Stimulated activated CD8-positive, alpha-beta memory T cell treated with anti-CD3 and anti-CD28 coated beads, Interleukin-4, amount 100 ng/mL, for 48 hours (primary cell): ENCODE measurements at regions not wholly inside any gene's neighbourhood (a gene's known extent, or its start where the extent isn't known, plus 50 kb on each side); places are given as distances from the start of the nearest gene placed in this dataset.

Source experiments
- DNase-seq: peaks from one replicate; pipeline ENCODE4 v3.0.0-alpha.2; 2020

GRCh38 chr2:8424997-8425900 is 256.6 kb upstream of the ID2 start:
- DNase-seq, result peak; percentile 41

DNA sequence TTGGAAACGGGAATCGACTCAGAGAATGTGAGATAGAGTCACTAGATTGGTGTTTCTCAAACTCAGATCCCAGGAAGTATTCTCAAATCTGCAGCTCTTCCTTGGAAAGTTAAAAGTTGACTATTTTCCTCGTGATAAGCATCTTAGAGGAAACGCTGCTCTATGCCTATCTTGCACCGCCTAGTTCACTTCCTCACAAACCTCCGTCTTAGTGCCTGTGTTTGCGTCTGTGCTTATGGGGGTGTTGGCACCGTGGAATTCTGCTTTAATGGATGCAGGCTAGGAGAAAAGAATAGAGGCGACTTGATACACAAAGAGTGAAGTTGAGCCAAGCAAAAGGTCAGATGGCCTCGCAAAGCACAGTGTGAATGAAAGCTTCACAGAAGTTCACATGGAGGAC is 255.3 kb upstream of the ID2 start:
- no peak for DNase-seq

- DNase-seq, result no peak
Observed at GRCh38 chr2:8427211-8427610, 254.6 kb upstream of the ID2 start.

DNA sequence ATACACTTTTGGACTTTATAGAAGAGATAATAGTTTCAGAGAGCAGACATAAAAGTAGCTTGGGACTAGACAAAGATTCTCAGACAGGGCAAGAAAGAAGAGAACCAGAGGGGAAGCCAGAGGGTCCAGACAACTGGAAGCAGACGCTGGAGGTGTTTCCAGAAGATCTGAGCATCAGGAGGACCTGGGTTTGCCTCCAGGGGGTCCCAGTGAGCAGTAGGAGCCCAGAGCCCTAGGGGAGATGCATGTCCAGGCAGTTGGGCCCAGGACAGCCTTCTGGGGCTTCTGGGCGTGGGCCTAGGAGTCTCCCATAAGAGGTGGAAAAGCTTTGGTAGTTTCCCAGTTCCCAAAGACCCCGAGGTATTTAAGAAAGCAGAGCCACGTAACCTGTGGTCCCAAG is 251.2 kb upstream of the ID2 start:
- no peak for DNase-seq

DNA sequence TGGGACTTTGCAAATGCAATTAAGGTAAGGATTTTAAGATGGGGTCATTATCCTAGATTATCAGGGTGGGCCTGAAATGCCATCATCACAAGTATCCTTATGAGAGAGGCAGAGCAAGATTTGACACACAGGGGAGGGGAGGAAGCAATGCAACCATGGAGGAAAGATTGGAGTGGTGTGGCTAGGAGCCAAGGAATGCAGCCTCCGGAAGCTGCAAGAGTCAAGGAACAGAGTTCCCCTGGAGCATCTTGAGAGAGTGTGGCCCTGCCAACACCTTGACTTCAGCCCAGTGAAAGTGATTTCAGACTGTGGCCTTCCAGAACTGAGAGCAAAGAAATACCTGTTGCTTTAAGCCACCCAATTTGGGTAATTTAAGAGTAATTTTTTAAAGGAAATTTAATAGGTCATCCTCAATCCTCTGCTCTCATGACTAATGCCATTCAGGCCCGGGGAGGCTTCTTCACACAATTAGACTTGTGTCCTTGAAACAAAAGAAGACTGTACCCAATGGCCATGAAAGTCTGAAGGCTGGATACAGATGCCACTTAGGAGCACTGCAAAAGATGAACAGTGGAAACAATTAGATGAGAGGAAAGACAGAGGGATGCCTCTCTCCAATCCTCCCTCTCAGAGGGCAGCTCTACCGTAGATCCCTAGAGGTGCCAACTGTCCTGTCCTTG is 250.3 kb upstream of the ID2 start:
- no peak for DNase-seq

GRCh38 chr2:8432706-8433336 is 249.0 kb upstream of the ID2 start:
- DNase-seq, result no peak

- no peak for DNase-seq
Observed at GRCh38 chr2:8433390-8433789, 248.5 kb upstream of the ID2 start.

DNA sequence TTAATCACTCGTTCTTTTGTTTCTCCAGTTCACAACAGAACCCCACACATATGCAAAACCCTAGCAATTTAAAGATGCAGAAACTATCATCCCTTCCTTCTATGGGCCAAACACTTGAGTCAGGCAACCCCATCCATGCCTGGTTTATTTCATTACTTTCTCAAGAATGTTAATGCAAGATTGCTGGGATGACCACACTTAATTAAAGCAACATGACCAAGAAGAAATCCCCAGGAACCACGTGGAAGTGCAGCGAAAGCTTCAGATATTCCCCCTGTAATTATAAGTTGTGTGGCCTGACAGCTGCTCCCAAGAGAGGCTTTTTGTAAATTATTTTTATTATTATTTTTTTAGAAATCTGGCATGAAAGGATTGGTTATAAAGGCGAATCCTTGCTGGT is 246.2 kb upstream of the ID2 start:
- no peak for DNase-seq

DNA sequence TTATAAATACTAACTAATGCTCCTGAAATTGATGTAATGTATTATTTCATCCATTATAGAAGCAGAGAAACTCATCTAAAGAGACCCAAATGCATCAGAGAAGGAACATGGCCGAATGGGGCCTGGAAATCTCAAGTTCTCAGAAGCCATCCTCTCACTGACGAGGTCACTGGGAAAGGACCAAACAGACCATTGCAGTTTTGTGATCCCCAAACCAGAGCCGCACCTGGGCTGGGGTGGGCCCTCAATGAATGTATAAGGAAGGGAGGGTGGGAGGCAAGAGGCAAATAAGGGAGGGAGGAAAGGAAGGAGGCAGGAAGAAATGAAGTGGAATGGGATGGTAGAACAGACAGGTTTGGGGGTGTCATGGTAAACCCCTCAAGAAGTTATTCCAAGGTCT is 245.3 kb upstream of the ID2 start:
- no peak for DNase-seq

GRCh38 chr2:8437228-8437948 is 244.5 kb upstream of the ID2 start:
- DNase-seq, result no peak

GRCh38 chr2:8437949-8438400 is 243.9 kb upstream of the ID2 start:
- no peak for DNase-seq

GRCh38 chr2:8438476-8438875 is 243.4 kb upstream of the ID2 start:
- no peak for DNase-seq

- DNase-seq, result no peak
Observed at GRCh38 chr2:8438996-8439395, 242.9 kb upstream of the ID2 start.

- no peak for DNase-seq
Observed at GRCh38 chr2:8440029-8440778, 241.7 kb upstream of the ID2 start.

GRCh38 chr2:8441371-8441770 is 240.5 kb upstream of the ID2 start:
- no peak for DNase-seq

- no peak for DNase-seq
Observed at GRCh38 chr2:8441986-8442385, 239.9 kb upstream of the ID2 start.

DNA sequence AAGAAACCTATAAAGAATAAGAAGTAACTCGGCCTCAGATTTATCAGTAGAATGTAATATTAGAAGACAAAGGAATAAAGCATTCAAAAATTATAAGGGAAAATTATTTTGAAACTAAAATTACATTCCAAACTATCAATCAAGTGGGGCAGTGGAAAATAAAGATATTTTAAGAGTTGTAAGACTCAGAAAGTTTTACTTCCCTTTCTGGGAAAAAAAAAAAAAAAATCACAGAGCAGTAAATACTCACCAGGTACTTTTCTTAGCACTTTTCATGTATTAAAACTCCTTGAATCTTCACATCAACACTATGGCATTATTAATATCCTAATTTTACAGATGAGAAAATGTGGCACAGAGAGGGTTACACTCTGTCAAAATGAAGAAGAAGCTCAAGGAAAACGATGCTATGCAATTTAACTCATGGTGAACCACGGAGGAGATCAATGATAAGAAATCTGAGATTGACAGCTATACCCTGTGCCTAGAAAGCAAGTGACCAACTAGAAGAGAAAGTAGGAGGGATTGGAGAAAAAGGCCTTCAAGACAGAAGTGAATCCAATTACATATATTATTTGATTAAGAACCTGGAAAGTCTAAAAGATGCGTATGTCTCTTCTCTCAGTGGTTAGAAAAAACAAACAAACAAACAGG is 238.9 kb upstream of the ID2 start:
- DNase-seq, result no peak

DNA sequence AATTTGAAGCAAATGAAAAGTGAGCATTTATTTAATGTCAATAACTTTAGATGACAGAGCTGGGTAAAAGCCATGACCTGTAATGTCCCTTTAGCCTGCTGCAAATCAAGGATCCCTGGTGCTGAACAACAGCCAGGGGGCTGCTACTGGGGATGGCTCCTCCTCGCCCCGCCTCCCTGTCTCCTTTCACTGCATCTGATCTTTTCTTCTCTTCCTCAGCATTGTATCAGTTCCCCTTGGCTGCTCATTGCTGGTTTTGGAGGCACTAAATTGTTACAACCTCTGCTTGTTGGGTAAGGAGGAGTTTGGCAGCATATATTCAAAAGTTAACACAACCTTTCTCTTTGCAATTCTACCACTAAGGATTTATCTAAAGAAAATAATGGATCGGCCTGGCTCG is 236.3 kb upstream of the ID2 start:
- no peak for DNase-seq

DNA sequence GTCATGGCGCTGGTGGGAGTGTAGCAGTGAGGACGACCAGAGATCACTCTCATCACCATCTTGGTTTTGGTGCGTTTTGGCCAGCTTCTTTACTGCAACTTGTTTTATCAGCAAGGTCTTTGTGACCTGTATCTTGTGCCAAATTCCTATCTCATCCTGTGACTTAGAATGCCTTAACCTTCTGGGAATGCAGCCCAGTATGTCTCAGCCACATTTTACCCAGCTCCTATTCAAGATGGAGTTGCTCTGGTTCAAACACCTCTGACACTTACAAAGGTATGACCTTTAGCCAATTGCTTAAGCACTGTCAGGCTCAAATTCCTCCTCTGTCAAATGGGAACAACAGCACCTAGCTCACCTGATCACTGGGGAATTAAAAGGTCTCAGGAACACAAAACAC is 235.1 kb upstream of the ID2 start:
- peak; percentile 6 for DNase-seq

GRCh38 chr2:8447610-8448221 is 234.1 kb upstream of the ID2 start:
- DNase-seq, result peak; percentile 7

- DNase-seq, result peak; percentile 9
Observed at GRCh38 chr2:8448824-8449556, 232.9 kb upstream of the ID2 start.
